ENCODE measurements at regions not wholly inside any gene's neighbourhood (a gene's known extent, or its start where the extent isn't known, plus 50 kb on each side); places are given as distances from the start of the nearest gene placed in this dataset.

DNA sequence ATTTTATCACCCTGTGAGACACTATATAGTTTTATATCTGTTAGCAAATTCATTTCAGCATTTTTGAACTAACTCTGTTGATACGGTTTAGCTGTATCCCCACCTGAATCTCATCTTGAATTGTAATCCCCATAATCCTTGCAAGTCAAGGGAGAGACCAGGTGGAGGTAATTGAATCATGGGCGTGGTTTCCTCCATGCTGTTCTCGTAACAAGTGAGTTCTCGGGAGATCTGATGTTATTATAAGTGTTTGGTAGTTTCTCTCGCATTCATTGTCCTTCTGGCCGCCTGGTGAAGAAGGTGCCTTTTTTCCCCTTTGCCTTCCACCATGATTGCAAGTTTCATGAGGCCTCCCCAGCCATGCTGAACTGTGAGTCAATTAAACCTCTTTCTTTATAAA, 53.2 kb upstream of the TMC3 start:
- DNase-seq (ENCODE audit: low spot score): no peak

DNA sequence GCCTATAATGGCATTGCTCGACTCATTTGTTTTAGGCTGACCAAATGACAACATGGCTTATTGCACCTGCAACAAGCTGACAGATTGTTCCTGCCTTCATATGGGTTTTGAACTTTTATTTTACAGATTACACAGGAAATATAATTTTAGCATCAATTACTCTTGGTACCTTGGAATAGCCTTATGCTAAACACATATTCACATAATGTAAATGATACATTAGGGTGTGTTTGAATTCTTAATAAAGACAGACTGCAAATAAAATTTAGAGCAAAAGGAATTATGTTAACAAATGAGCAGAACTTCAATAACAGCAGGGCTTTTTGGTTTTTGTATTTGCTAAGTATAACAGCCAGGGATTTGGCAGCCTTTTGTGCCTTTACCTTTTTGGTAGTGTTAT, 51.9 kb upstream of the TMC3 start:
- intact Hi-C loops (cut with DNase I): no loop called here
- DNase-seq (ENCODE audit: low spot score): no peak

More for the DNA sequence above, 53.2 kb upstream of the TMC3 start:
- intact Hi-C loops (cut with DNase I): no loop called here

Measured in posterior vena cava (tissue), 2 donors.